SJCRH30 (cell line): ENCODE measurements at regions not wholly inside any gene's neighbourhood (a gene's known extent, or its start where the extent isn't known, plus 50 kb on each side); places are given as distances from the start of the nearest gene placed in this dataset.
"Not testable (repeated sequence)": the region's sequence is repeated elsewhere in the genome, so short reads cannot be mapped to it uniquely, and the experiment has no call there.

Experiments
- DNase-seq, 2 experiments: peaks; one replicate each; pipeline ENCODE4 v3.0.0-alpha.2; 2015 to 2020
- H3K27ac ChIP-seq: fragments of 250-450 bp; sonication (Bioruptor Pico); 2 replicates; pipeline ENCODE4 v1.5.1; 2020; ENCODE audit warnings: mild to moderate bottlenecking, moderate library complexity
- H3K27me3 ChIP-seq: fragments of 250-450 bp; sonication (Bioruptor Pico); 2 replicates; pipeline ENCODE4 v1.5.1; 2020; ENCODE audit warnings: mild to moderate bottlenecking, moderate library complexity
- H3K36me3 ChIP-seq: fragments of 250-450 bp; sonication (Bioruptor Pico); 2 replicates; pipeline ENCODE4 v1.5.1; 2020; ENCODE audit warnings: mild to moderate bottlenecking, moderate library complexity
- H3K4me1 ChIP-seq: fragments of 250-450 bp; sonication (Bioruptor Pico); 2 replicates; pipeline ENCODE4 v1.5.1; 2020; ENCODE audit warnings: mild to moderate bottlenecking, moderate library complexity
- H3K4me3 ChIP-seq: fragments of 250-450 bp; sonication (Bioruptor Pico); 2 replicates; pipeline ENCODE4 v1.5.1; 2020; ENCODE audit warnings: mild to moderate bottlenecking, moderate library complexity
- H3K9me3 ChIP-seq: fragments of 250-450 bp; sonication (Bioruptor Pico); replicated peaks from 2 replicates; pipeline ENCODE4 v1.5.1; 2020; ENCODE audit warnings: mild to moderate bottlenecking, moderate library complexity

DNA sequence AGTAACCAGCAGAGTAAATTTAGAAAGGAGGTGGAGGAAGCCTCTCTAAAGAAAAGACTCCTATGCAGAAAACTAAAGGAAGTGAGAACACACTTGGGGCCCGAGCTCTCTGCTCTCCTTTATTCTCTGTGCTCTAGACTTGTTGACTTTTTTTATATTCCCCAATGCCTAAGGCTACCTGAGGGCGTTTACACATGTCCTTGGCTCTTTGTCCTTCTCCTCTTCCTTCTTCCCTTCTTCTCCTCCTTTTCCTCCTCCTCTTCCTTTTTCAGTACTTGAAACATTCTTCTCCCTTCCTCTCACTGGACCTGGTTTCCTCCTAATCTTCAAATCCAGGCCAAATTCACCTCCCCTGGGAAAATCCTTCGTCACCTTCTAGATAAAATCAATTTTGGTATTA, 256.4 kb upstream of the TRPC7 start:
- Histone ChIP-seq H3K27me3 (no peaks in the 10 kb centered on the region), H3K27ac (no peak overlapping the region), H3K36me3 (no peaks in the 10 kb centered on the region), H3K4me3 (no peak overlapping the region), H3K9me3 (no peaks in the 10 kb centered on the region), H3K4me1 (no peaks in the 10 kb centered on the region)
- no peak for DNase-seq

DNA sequence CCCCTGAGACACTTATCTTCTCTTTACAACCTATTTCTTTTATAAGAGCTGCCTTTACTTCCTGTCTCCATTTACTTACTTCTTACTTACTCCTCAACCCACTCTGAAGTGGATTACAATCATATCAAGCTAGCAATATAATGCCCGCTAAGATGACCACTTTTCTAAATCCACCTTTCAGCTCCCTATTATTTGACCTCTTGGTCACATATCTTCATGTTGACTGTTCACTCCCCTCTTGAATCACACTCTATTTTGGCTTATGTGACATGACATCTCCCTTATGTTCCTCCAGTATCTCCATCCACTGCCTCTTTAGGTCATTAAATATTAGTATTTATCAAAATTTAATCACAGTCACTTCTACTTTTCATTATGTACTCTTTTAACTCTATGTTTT, 255.3 kb upstream of the TRPC7 start:
- no peaks in the 10 kb centered on the region for H3K9me3 ChIP-seq
- DNase-seq, result no peak
- H3K27ac ChIP-seq, result no peak overlapping the region
- no peaks in the 10 kb centered on the region for H3K4me1 ChIP-seq
- H3K27me3 ChIP-seq, result no peaks in the 10 kb centered on the region
- H3K36me3 ChIP-seq, result no peaks in the 10 kb centered on the region
- H3K4me3 ChIP-seq, result no peak overlapping the region

DNA sequence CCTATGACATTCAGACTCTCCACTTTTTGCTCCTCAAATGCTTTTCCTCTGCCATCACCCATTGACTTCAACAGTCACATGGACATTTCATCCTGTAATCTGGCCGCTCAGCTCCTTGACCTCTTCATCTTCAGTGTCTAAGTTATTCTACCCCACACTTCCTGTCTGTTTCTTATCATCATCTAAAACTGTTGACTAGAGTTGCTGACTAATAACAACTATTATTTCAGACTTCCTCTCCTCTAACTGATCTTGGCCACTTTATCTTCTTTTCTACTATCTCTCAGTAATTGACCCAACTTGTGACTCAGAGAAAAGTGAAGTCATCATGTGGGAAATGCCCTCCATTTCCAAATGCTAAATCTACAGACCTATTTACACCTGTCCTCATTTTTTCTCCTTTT, 254.7 kb upstream of the TRPC7 start:
- no peaks in the 10 kb centered on the region for H3K27me3 ChIP-seq
- no peaks in the 10 kb centered on the region for H3K9me3 ChIP-seq
- no peak for DNase-seq
- H3K36me3 ChIP-seq, result no peaks in the 10 kb centered on the region
- H3K4me1 ChIP-seq, result no peaks in the 10 kb centered on the region
- H3K27ac ChIP-seq, result no peak overlapping the region
- H3K4me3 ChIP-seq, result no peak overlapping the region

DNA sequence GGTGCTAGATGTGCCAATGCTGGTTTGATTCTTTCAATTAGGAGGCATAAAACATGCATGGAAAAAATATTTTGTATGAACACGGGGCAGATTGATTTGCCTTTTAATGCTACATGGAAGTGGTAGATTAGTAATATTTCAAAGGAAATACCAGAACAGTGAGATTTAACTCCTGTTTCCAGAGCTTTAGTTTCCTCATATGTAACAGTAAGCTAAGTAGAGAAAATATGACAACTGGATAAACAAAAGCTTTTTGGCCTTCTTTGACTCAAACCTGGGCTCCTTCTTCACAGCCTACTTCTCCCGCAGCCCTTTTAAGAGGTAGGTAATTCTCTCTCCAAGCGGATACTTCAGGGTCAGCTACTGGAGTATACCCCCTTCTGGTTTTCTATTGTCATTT, 254.2 kb upstream of the TRPC7 start:
- no peak overlapping the region for H3K4me3 ChIP-seq
- H3K27ac ChIP-seq, result no peak overlapping the region
- H3K9me3 ChIP-seq, result no peaks in the 10 kb centered on the region
- no peaks in the 10 kb centered on the region for H3K4me1 ChIP-seq
- H3K36me3 ChIP-seq, result no peaks in the 10 kb centered on the region
- DNase-seq, result no peak
- no peaks in the 10 kb centered on the region for H3K27me3 ChIP-seq

GRCh38 chr5:136615251-136616119, 250.1 kb upstream of the TRPC7 start:
- no peak for DNase-seq
- no peaks in the 10 kb centered on the region for H3K36me3 ChIP-seq
- no peaks in the 10 kb centered on the region for H3K9me3 ChIP-seq
- no peaks in the 10 kb centered on the region for H3K4me1 ChIP-seq
- H3K4me3 ChIP-seq, result no peak overlapping the region
- H3K27ac ChIP-seq, result no peak overlapping the region
- no peaks in the 10 kb centered on the region for H3K27me3 ChIP-seq

GRCh38 chr5:136613230-136613629, 247.9 kb upstream of the TRPC7 start:
- H3K36me3 ChIP-seq, result no peaks in the 10 kb centered on the region
- no peak overlapping the region for H3K4me3 ChIP-seq
- no peaks in the 10 kb centered on the region for H3K9me3 ChIP-seq
- no peaks in the 10 kb centered on the region for H3K4me1 ChIP-seq
- DNase-seq, result no peak
- H3K27me3 ChIP-seq, result no peaks in the 10 kb centered on the region
- no peak overlapping the region for H3K27ac ChIP-seq

GRCh38 chr5:136605638-136606037, 240.3 kb upstream of the TRPC7 start:
- Histone ChIP-seq H3K36me3 (no peaks in the 10 kb centered on the region), H3K4me1 (no peaks in the 10 kb centered on the region), H3K27ac (no peak overlapping the region), H3K4me3 (no peak overlapping the region), H3K27me3 (no peaks in the 10 kb centered on the region), H3K9me3 (no peaks in the 10 kb centered on the region)
- DNase-seq, result no peak

DNA sequence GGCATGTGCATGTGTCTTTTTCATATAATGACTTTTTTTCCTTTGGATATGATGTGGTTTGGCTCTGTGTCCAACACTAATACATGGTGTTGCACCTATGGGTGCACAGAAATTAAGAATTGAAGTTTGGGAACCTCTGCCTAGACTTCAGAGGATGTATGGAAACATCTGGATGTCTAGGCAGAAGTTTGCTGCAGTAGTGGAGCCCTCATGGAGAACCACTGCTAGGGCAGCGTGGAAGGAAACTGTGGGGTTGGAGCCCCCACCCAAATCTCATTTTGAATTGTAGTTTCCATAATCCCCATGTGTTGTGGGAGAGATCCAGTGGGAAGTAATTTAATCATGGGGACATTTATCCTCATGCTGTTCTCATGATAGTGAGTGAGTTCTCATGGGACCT, 235.0 kb upstream of the TRPC7 start:
- Histone ChIP-seq H3K4me1 (no peaks in the 10 kb centered on the region), H3K27ac (no peak overlapping the region), H3K36me3 (no peaks in the 10 kb centered on the region), H3K9me3 (no peaks in the 10 kb centered on the region; the same call in 1 of the 2 replicates), H3K27me3 (no peaks in the 10 kb centered on the region), H3K4me3 (no peak overlapping the region)
- no peak for DNase-seq

- DNase-seq, result no peak
- no peak overlapping the region for H3K27ac ChIP-seq
- H3K4me1 ChIP-seq, result no peaks in the 10 kb centered on the region
- no peak overlapping the region for H3K4me3 ChIP-seq
- no peaks in the 10 kb centered on the region; the same call in 1 of the 2 replicates for H3K9me3 ChIP-seq
- no peaks in the 10 kb centered on the region for H3K36me3 ChIP-seq
- 0 out of 2 replicates have a peak, but pooled peaks cover 5% of the 10 kb centered on the region for H3K27me3 ChIP-seq
Measured at GRCh38 chr5:136598802-136599404, 233.6 kb upstream of the TRPC7 start.

DNA sequence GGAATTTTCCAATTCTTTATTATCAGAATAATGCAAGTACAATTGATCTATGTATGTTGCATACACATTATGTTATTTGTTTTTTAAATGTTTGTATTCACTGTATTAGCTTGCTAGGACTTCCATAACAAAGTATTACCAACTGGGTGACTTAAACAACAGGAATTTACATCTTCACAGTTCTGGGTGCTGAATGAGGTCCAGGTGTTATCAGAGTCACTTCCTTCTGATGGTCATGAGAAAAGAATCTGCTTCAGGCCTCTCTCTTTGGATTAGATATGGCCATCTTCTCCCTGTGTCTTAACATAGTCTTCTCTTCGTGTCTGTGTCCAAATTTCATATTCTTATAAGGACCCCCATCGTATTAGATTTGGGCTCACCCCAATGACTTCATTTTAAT, 229.1 kb upstream of the TRPC7 start:
- Histone ChIP-seq H3K36me3 (no peaks in the 10 kb centered on the region), H3K9me3 (no peaks in the 10 kb centered on the region), H3K4me1 (no peaks in the 10 kb centered on the region), H3K4me3 (no peak overlapping the region), H3K27me3 (peaks cover 9% of the 10 kb centered on the region; the same call in 1 of the 2 replicates), H3K27ac (no peak overlapping the region)
- no peak for DNase-seq

- no peak overlapping the region for H3K27ac ChIP-seq
- H3K27me3 ChIP-seq, result peaks cover 9% of the 10 kb centered on the region; the same call in 1 of the 2 replicates
- no peaks in the 10 kb centered on the region for H3K4me1 ChIP-seq
- no peaks in the 10 kb centered on the region for H3K36me3 ChIP-seq
- H3K9me3 ChIP-seq, result no peaks in the 10 kb centered on the region
- H3K4me3 ChIP-seq, result no peak overlapping the region
- no peak for DNase-seq
Measured at GRCh38 chr5:136590581-136590980, 225.2 kb upstream of the TRPC7 start.

- DNase-seq, result no peak
- Histone ChIP-seq H3K27me3 (no peaks in the 10 kb centered on the region; the same call in 1 of the 2 replicates), H3K36me3 (no peaks in the 10 kb centered on the region), H3K4me3 (no peak overlapping the region), H3K4me1 (no peaks in the 10 kb centered on the region), H3K27ac (no peak overlapping the region), H3K9me3 (no peaks in the 10 kb centered on the region)
Measured at GRCh38 chr5:136586196-136586595, 220.9 kb upstream of the TRPC7 start.

GRCh38 chr5:136584474-136584873, 219.1 kb upstream of the TRPC7 start:
- Histone ChIP-seq H3K9me3 (no peaks in the 10 kb centered on the region), H3K4me3 (no peak overlapping the region), H3K27ac (no peak overlapping the region), H3K27me3 (no peaks in the 10 kb centered on the region), H3K4me1 (no peaks in the 10 kb centered on the region), H3K36me3 (no peaks in the 10 kb centered on the region)
- no peak for DNase-seq

- H3K4me1 ChIP-seq, result no peaks in the 10 kb centered on the region
Measured at GRCh38 chr5:136579238-136579637, 213.9 kb upstream of the TRPC7 start.

DNA sequence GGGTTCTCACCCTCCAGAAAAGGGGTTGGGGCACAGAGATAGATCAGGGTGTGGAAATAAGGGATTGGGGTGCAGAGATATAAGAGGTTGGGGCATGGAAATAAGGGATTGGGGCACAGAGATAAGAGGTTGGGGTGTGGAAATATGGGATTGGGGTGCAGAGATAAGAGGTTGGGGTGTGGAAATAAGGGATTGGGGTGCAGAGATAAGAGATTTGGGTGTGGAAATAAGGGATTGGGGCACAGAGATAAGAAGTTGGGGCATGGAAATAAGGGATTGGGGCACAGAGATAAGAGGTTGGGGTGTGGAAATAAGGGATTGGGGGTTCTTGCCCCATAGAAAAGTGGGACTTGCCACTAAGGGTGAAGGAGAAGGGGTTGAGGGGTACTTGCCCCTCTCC, 204.5 kb upstream of the TRPC7 start:
- H3K9me3 ChIP-seq, H3K4me1 ChIP-seq, H3K27ac ChIP-seq, H3K4me3 ChIP-seq, DNase-seq, H3K27me3 ChIP-seq, H3K36me3 ChIP-seq: not testable (repeated sequence)

More at GRCh38 chr5:136579238-136579637, 213.9 kb upstream of the TRPC7 start:
- H3K36me3 ChIP-seq, result no peaks in the 10 kb centered on the region
- H3K27me3 ChIP-seq, result no peaks in the 10 kb centered on the region
- H3K9me3 ChIP-seq, result no peaks in the 10 kb centered on the region
- DNase-seq, result no peak
- H3K4me3 ChIP-seq, result no peak overlapping the region
- no peak overlapping the region for H3K27ac ChIP-seq

DNA sequence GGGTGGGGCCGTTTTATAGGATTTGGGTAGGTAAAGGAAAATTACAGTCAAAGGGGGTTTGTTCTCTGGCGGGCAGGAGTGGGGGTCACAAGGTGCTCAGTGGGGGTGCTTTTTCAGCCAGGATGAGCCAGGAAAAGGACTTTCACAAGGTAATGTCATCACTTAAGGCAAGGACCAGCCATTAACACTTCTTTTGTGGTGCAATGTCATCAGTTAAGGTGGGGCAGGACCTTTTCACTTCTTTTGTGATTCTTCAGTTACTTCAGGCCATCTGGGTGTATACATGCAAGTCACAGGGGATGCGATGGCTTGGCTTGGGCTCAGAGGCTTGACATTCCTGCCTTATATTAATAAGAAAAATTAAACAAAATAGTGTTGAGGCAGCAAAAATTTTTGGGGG, 200.1 kb upstream of the TRPC7 start:
- H3K27me3 ChIP-seq, DNase-seq, H3K4me3 ChIP-seq, H3K9me3 ChIP-seq, H3K4me1 ChIP-seq, H3K27ac ChIP-seq, H3K36me3 ChIP-seq: not testable (repeated sequence)
